GM18508 (cell line): ENCODE measurements at regions not wholly inside any gene's neighbourhood (a gene's known extent, or its start where the extent isn't known, plus 50 kb on each side); places are given as distances from the start of the nearest gene placed in this dataset.
"Not testable (repeated sequence)": the region's sequence is repeated elsewhere in the genome, so short reads cannot be mapped to it uniquely, and the experiment has no call there.

Experiments
- ATAC-seq: cut with Tn5 transposase; IDR thresholded peaks from one replicate; pipeline ENCODE4 v1.9.1; 2021; ENCODE audit warnings: moderate number of reproducible peaks; ENCODE audit not compliant: insufficient read depth, unreplicated experiment

DNA sequence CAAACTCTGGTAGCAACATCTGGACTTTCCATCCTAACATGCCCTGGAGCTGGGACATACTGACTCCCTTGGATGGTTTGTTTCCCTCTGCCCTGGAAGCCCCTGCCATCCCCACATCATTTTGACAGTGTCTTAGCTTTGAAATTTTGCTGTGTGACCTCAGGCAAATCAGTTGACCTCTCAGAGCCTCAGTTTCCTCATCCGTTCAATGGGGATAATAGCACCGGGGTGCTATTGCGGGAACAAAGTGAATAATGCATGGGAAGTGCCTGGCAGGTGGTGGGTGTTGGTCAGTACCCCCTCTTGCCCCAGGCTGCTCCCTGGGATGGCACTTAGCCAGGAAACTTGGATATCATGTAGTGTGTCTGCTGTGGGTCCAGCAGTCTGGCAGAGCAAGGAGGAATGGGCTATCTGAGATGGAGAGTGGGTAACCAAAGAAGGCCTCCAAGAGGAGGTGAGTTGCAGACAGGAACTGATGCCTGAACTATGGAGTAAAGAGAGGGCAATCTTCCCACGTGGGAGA, 88.6 kb downstream of the MRPL14 start:
- no peak for ATAC-seq

DNA sequence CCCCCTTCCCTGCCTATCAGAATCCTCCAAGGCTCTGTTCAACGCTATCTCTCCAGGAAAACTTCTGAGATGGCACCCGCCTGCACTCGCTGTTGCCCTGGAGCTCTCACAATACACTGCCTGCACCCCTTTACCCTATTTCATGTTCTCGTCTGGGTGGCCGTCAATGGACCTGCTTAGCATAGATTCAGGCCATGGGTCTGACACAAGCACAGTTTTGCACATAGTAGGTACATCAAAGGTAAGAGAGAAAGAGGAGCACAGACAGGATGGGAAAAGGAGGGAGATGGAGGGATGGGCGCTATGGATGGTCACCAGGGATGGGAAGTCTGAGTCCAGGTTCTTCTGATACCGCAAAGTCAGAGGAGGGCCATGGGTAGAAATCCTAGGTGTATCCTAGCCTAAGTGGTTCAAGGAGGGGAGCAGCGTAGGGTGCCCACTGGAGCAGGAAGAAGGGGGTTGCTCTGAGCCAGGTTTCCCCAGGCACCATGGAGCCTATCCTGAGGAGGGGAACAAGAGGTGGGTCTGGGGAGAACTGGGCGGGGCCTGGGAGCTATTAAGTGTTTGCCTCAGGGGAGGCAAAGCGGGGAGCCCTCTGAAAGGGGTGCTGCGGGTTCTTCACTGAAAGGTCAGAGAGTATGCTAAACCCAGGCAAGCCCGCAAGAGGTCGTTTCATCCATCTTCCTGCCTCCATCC, 89.3 kb downstream of the MRPL14 start:
- ATAC-seq, result no peak

DNA sequence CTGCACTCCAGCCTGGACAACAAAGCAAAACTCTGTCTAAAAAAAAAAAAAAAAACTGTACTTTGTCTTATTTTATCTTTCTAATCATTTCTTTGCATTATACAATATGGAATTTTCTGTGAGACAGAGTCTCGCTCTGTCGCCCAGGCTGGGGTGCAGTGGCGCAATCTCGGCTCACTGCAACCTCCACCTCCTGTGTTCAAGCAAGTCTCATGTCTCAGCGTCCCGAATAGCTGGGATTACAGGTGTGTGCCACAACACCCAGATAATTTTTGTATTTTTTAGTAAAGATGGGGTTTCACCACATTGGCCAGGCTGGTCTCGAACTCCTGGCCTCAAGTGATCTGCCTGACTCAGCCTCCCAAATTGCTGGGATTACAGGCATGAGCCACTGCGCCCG, 90.0 kb downstream of the MRPL14 start:
- not testable (repeated sequence) for ATAC-seq

DNA sequence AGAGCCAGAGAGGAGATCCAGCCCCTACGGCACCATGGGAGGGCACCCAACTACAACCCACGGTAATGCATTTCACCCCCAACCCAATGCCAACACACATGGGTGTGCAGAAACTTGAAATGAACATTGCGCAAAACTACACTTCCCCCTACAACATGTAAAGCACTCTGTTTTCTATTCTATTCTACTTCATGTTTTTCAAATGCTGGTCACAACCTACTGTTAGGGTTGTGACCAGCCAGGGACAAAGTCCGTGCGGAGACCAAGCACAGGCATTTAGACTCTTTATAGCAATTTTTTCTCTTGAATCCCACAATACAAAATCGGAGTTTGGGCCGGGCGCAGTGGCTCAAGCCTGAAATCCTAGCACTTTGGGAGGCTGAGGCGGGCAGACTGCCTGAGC, 90.6 kb downstream of the MRPL14 start:
- ATAC-seq, result no peak

DNA sequence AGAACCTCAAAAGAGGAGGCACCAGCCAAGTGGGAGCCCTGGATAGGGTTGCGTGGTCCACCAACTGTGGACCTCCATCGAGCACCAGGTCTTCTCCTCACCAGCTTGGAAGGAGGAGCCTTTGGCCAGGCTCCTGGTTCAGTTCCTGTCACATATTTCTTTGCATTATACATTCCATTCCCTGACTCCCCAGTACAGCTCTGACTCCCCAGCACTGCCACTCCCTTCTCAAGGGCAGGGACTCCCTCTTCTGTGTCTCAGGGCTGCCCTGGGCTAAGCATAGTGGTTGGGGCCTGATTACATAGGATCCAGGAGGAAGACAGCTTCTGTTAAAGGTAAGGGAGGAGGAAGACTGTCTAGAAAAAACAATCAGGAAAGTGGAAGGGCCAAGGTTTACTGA, 91.1 kb downstream of the MRPL14 start:
- no peak for ATAC-seq

- no peak for ATAC-seq
Measured at GRCh38 chr6:44035621-44036020, 91.6 kb downstream of the MRPL14 start.

DNA sequence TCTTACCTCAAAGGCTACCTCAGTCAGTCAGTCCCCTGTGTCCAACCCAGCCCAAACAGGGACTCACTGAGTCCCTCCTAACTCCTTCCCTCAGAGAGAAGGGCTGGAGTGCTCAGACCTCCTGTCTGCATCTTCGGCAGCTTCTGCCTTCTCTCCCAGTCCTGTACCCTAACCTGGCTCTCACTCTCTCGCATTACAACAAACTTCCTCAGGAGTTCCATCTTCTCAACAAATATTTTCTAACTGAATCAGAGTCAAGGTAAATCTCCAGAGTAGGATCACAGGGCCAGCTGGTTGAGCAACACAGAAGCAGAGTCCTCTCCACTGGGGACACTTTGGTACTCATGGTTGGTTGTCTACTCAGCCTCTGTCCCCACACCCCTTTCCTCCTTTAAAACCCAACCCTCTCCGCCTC, 92.3 kb downstream of the MRPL14 start:
- no peak for ATAC-seq

DNA sequence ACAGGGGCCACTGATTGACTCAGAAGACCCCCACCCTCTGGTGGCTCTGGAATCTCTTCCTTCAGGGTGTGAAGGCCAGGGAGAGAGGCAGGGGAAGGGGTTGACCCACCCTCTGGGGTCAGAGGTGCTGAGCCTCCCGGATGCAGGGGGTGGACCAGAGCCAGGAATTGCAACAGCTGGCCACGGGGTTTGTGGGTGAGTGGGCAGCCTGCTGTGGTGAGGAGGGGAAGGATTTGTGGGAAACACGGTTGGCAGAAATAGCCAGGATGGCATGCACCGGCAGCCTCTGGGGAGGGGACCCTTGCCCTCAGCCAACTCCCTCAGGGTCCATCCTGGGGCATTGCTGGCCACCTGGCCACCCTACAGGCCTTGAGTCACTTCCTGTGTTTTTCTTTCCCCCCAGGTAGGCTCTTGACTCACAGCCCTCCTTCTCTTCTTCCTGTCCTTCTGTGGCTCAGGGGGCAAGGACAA, 92.8 kb downstream of the MRPL14 start:
- no peak for ATAC-seq

DNA sequence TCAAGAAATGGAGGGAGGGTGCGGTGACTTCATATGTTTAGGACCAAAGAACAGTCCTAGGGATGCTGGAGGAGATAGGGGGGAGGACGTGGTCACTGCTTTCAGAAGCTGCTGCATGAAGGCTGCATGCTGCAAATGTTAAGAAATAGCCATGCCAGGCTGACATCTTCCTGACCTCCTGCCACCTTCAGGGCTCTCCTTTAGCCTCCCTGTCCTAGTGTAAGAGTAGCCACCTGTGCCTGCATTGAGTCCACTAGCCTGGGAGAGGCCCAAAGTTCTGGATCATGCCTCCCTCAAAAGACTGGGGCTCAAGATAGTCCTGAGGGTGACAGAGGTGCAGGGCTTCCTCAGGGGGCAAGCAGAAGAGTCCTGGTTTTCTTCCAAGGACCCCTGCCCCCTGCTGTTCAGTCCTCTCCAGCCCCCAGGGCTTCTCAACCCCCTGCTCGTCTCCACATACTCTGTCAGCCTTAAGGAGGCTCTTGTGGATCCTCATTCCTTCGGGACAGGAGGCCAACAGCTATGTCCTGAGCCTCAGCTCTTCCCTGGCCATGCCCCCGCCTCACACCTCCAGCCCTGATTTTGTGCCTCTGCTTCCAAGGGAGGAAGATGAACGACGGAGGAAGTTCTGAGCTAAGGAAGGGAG, 96.3 kb downstream of the MRPL14 start:
- no peak for ATAC-seq

DNA sequence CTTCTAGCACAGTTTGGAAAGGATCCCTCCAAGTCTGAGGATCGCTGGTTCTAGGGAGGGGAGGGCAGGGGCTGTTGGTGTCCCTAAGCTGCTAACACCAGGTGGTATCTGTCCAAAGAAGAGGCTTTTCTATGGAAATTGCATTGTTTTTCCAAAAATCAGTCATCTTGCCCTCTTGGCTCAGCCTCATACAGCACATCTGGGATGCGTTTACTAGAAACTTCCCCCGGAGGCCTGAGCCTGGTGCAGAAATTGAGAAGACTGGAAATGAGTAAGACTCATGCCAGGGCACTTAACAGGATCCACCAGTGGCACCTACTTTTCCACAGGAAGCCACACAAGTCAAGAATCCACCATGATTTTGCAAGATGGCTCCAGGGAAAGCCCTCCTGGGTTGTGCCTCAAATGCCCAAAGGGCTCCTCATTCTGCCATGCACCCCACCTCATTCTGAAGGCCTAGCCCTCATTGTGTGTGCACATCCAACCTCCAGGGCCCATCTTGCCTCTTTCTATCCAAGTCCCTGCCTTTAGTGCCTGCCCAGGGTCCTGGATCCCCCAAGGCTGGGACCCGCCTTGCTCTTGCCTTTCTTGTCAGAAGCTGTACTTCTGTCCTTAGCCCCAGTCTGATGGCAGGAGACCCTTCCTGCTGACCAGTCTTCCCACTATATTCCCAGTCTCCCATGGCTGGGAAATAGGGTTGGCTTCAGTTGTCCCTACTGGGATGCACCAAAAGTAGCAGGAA, 97.6 kb downstream of the MRPL14 start:
- ATAC-seq, result no peak

DNA sequence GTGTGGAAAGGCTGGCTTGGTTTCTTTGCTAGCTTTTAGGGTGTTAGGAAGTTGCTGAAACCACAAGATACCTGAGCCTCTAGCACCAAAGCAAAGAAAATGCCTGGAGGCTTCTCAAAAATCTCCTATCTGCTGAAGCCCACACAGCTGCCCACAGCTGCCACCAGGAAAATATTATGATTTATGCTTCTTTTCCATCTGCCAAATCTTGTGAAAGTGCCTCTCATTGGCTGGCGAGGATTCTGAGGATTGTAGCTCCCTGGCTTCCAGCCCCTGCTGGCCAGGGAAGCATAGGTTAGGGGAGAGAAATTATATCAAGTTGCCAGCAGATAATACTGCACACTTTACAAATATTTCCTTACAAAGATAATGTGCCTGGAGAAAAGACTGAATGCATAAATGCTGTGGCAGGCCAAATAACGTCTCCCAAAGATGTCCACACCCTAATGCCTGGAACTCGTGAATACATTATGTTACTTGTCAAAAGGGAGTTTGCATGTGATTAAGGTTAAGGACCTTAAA, 98.4 kb downstream of the MRPL14 start:
- ATAC-seq, result no peak

GRCh38 chr6:44025226-44025625, 102.0 kb downstream of the MRPL14 start:
- ATAC-seq, result no peak

- ATAC-seq, result no peak
Measured at GRCh38 chr6:44024574-44025219, 102.6 kb downstream of the MRPL14 start.

DNA sequence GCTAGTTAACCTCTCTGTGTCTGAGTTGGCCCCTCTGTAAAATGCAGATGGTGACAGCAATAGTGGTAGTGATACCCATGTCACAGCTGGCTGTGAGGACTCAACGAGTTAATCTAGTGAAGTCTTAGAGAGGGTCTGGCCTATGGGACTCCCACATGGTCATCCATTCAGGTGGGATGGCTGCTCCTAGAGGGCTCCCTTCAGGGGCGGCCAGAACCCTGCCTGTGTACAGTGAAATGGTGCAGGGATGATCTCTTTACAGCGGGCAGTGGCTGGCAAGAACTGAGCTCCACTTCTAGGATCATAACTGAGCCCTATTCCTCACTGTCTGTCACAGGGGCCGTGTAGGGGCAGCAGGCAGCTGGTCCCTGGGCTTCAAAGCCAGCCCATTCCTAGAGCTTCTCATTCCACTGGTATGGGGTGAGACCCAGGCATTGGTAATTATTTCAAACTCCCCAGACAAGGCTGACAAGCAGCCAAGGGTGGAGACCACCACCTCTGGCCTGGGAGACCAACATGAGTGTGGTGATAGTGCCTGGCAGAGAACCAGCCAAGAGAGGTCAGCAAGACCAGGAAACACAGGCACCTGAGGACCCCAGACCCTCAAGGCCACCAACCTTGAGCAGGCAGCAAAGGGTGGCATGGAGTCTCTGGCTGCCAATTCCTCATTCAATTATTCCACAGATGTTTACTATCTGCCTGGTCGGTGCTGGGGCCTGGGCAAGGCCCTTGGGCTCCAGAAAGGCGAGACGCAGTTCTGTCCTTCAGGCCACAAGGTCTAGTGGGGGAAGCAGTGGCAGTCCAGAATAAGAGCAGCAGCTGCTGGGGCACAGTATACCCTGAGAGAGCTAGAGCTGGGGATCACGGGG, 103.4 kb downstream of the MRPL14 start:
- ATAC-seq, result no peak

DNA sequence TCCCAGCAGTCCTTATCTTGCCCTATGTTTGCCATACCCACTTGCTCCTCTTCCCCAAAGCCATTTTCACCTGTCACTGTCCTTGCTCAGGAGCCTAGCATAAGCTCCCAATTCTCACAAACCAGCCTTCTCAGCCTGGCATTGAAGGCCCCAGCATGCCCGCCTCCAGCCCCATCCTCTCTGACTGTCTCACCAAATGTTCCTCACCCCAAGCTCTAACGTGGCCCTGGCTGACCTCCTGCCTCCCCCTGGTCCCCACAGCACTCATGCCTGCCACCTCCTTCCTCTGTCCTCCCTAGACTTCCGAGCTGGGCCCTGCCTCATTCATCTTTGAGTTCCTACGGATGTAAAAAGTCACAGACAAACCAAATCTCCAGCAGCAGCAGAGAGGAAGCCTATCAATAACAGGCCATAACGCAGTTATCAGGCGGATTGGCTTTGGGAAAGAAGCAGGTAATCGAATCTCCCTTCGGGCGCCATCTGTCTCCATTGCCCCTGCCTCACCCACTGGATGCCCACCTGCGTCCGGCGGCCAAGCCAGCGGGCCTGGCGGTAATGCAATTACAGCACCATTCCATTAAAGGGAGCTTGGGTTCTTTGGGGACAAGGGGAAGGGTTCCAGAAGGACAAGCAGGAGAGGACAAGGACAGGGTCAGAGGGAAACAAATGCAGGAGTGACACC, 104.4 kb downstream of the MRPL14 start:
- no peak for ATAC-seq

DNA sequence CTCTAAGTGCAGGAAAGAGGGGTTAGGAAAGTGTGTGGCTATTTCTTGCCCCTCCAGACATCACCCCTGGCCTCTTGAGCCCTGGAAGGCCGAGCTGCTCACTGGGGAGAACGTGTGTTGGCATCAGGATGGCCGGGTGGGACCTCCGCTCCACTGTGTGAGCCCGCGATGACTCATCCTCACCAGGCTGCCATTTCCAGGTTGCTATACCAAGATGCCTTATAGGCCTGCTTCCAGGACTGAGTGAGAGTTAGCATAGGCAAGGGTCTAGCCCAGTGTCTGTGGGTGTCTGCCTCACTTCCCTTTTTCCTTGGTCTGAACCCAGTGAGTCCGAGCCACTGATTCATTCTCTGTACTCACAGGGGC, 105.0 kb downstream of the MRPL14 start:
- no peak for ATAC-seq

DNA sequence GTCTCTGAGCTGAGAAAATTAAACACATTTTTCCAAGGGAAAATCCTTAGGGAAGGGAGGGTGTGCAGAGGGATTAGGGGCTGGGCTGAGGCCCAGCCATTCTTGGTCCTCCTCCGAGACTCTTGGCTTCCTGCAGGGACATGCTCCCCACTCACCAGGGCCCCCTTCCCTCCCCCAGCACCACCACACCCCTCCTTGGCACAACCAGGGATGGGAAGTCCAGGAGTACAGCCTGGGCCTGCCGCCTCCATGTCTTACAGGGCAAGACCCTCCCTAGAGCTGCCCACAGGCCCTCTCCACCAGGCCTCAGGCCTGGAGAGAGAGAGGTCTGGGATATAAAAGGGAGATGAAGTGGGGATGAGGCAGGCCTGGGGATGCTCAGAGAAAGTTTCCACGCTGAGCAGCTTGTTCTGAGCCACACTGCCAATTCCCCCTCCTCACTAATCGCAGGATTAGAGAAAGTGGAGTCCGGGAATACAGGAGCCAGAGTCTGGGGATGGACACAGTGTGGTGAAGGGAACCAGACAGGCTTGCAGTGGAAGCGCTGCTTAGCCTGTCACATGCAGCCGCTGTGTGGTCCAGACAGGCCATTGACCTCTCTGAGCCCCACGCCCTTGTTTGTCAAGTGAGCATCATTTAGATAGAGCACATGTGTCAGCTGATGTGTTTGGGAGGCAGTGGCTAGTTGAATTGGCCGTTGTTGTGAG, 105.5 kb downstream of the MRPL14 start:
- ATAC-seq, result no peak

GRCh38 chr6:44020664-44021425, 106.4 kb downstream of the MRPL14 start:
- no peak for ATAC-seq
